ENCODE measurements at regions not wholly inside any gene's neighbourhood (a gene's known extent, or its start where the extent isn't known, plus 50 kb on each side); places are given as distances from the start of the nearest gene placed in this dataset.

DNA sequence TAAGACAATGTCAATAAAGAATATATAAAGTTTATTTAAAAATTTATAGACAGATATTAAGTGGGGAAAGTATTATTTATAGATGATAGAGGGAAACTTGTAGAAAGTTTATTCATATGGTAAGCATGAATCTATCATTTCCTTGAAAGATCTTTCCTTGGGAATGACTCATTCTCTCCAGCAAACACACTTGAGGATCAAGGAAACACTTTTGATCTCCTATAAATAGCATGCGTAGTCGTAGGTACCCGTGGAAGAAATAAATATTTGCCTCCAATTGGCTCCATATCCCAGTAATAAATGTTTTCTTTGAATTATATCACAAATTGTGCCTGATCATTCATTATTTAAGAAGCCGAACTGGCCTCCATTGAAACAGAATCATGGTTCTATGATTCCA lies 483.4 kb downstream of the RNF144A start:
- TF ChIP-seq CTCF (IDR thresholded peaks at IDR 0.05) (no peak), EZH2 (IDR thresholded peaks at IDR 0.05) (no peak)
